Sigmoid colon (tissue), 6 donors: ENCODE measurements at regions not wholly inside any gene's neighbourhood (a gene's known extent, or its start where the extent isn't known, plus 50 kb on each side); places are given as distances from the start of the nearest gene placed in this dataset.

Source experiments
- DNase-seq: peaks from one replicate; pipeline ENCODE4 v3.0.0-alpha.2; 2019
- H3K27ac ChIP-seq, 4 donors: fragments of 200-600 bp; sonication (generic); one replicate each; pipeline ENCODE4 v1.5.1; 2016 to 2019; ENCODE audit warnings: mild to moderate bottlenecking in 1 of 4
- H3K27me3 ChIP-seq, 3 donors: fragments of 200-600 bp; sonication (generic); one replicate each; pipeline ENCODE4 v1.5.1; 2019; ENCODE audit warnings: mild to moderate bottlenecking in 1 of 3
- H3K36me3 ChIP-seq, 4 donors: fragments of 200-600 bp; sonication (generic); one replicate each; pipeline ENCODE4 v1.5.1; 2016 to 2019
- H3K4me1 ChIP-seq, 4 donors: fragments of 200-600 bp; sonication (generic); one replicate each; pipeline ENCODE4 v1.5.1; 2017 to 2019
- H3K4me3 ChIP-seq, 4 donors: fragments of 200-600 bp; sonication (generic); one replicate each; pipeline ENCODE4 v1.5.1; 2017 to 2019; ENCODE audit warnings: mild to moderate bottlenecking in 2 of 4, moderate library complexity in 1 of 4
- H3K9me3 ChIP-seq, 4 donors: fragments of 200-600 bp in 3 of 4; sonication (generic) in 3 of 4; one replicate each; pipeline versions ENCODE4 v1.5.1 to v1.6.1; 2013 to 2019
- CTCF ChIP-seq, 4 experiments: fragments of 450-650 bp in 3 of 4; fragments of 200-600 bp in 1 of 4; IDR thresholded peaks; one replicate each; pipeline ENCODE4 v1.5.1; 2016 to 2019; ENCODE audit warnings: antibody characterized with exemption in 4 of 4, mild to moderate bottlenecking in 3 of 4, moderate library complexity in 2 of 4
- EP300 ChIP-seq, 4 donors: sonication (generic); formaldehyde crosslinking; IDR thresholded peaks; one replicate each; pipeline ENCODE4 v1.6.1; 2017; ENCODE audit warnings: antibody characterized with exemption in 4 of 4
- POLR2A ChIP-seq, 2 donors: fragments of 450-650 bp; IDR thresholded peaks; one replicate each; pipeline ENCODE4 v1.6.1; 2016; ENCODE audit warnings: antibody characterized with exemption in 2 of 2, mild to moderate bottlenecking in 2 of 2, moderate library complexity in 2 of 2
- POLR2AphosphoS5 ChIP-seq, 4 donors: sonication (generic); formaldehyde crosslinking; IDR thresholded peaks; one replicate each; pipeline ENCODE4 v1.6.1; 2017; ENCODE audit warnings: antibody characterized with exemption in 4 of 4
- WGBS, 2 donors: extraction: QIAGEN DNeasy Blood & Tissue Kit; methylation state at CpG; one replicate each; pipeline ENCODE4 v1.1.7; 2013; 5-methylcytosine and 5-hydroxymethylcytosine counted together
- intact Hi-C: fragments of 100-400 bp; cut with DNase I; formaldehyde crosslinking; loops from one replicate; pipeline ENCODE4 v1.15.1; 2023
- donor health status: healthy with polysubstance abuse.
- donor health status: healthy.

- TF ChIP-seq EP300 (IDR thresholded peaks at IDR 0.05) = no peak
- TF ChIP-seq CTCF (IDR thresholded peaks at IDR 0.05) = no peak
- no peak for TF ChIP-seq POLR2AphosphoS5 (IDR thresholded peaks at IDR 0.05)
- no peak for TF ChIP-seq POLR2A (IDR thresholded peaks at IDR 0.05)
- WGBS, 2 donors = 74 to 75% methylated on average over 3 of the region's 3 CpGs
- H3K27me3 ChIP-seq = no peaks in the 10 kb centered on the region
- H3K9me3 ChIP-seq = no peaks in the 10 kb centered on the region
- no peaks in the 10 kb centered on the region for H3K36me3 ChIP-seq
- intact Hi-C loops = no loop called here
- no peak overlapping the region for H3K27ac ChIP-seq
- peaks cover 0 to 10% (median 3%) of the 10 kb centered on the region in 4 donors for H3K4me1 ChIP-seq
- H3K4me3 ChIP-seq = no peak overlapping the region
- no peak for DNase-seq
These were observed 433.5 kb upstream of the FAT3 start for GRCh38 chr11:91791171-91791468.

- TF ChIP-seq POLR2A (IDR thresholded peaks at IDR 0.05) = no peak
- no peak for TF ChIP-seq CTCF (IDR thresholded peaks at IDR 0.05)
- no peak for TF ChIP-seq POLR2AphosphoS5 (IDR thresholded peaks at IDR 0.05)
- TF ChIP-seq EP300 (IDR thresholded peaks at IDR 0.05) = no peak
- WGBS, 2 donors = 81 to 89% methylated on average over 6 of the region's 6 CpGs
- intact Hi-C loops = no loop called here
These were observed 434.1 kb upstream of the FAT3 start for GRCh38 chr11:91790346-91791170.

GRCh38 chr11:91788764-91789163, 435.9 kb upstream of the FAT3 start:
- Histone ChIP-seq H3K27ac (no peak overlapping the region), H3K4me1 (no peaks in the 10 kb centered on the region), H3K36me3 (no peaks in the 10 kb centered on the region), H3K4me3 (no peak overlapping the region), H3K27me3 (no peaks in the 10 kb centered on the region), H3K9me3 (no peaks in the 10 kb centered on the region)
- TF ChIP-seq CTCF (IDR thresholded peaks at IDR 0.05) (no peak), POLR2A (IDR thresholded peaks at IDR 0.05) (no peak), EP300 (IDR thresholded peaks at IDR 0.05) (no peak), POLR2AphosphoS5 (IDR thresholded peaks at IDR 0.05) (no peak)
- intact Hi-C loops = no loop called here
- no peak for DNase-seq
- WGBS, 2 donors = 90 to 97% methylated on average over 1 of the region's 1 CpG

More at GRCh38 chr11:91790346-91791170, 434.1 kb upstream of the FAT3 start:
- Histone ChIP-seq H3K4me1 (peaks cover 0 to 9% (median 3%) of the 10 kb centered on the region in 4 donors), H3K4me3 (no peak overlapping the region), H3K36me3 (no peaks in the 10 kb centered on the region), H3K9me3 (no peaks in the 10 kb centered on the region), H3K27ac (no peak overlapping the region), H3K27me3 (no peaks in the 10 kb centered on the region)
- no peak for DNase-seq

GRCh38 chr11:91786097-91786496, 438.5 kb upstream of the FAT3 start:
- no peaks in the 10 kb centered on the region for H3K4me1 ChIP-seq
- TF ChIP-seq POLR2A (IDR thresholded peaks at IDR 0.05) (no peak), EP300 (IDR thresholded peaks at IDR 0.05) (no peak), POLR2AphosphoS5 (IDR thresholded peaks at IDR 0.05) (no peak), CTCF (IDR thresholded peaks at IDR 0.05) (no peak)
- H3K36me3 ChIP-seq = no peaks in the 10 kb centered on the region
- no peak for DNase-seq
- H3K9me3 ChIP-seq = no peaks in the 10 kb centered on the region
- H3K27ac ChIP-seq = no peak overlapping the region
- H3K4me3 ChIP-seq = no peak overlapping the region
- intact Hi-C loops = no loop called here
- no peaks in the 10 kb centered on the region for H3K27me3 ChIP-seq
- 60 to 66% methylated on average over 4 of the region's 4 CpGs for WGBS, 2 donors

GRCh38 chr11:91783173-91783572, 441.4 kb upstream of the FAT3 start:
- H3K4me1 ChIP-seq = no peaks in the 10 kb centered on the region
- DNase-seq = no peak
- 94% methylated on average over 2 of the region's 2 CpGs for WGBS, 2 donors
- H3K4me3 ChIP-seq = no peak overlapping the region
- no peaks in the 10 kb centered on the region for H3K36me3 ChIP-seq
- TF ChIP-seq POLR2A (IDR thresholded peaks at IDR 0.05) (no peak), POLR2AphosphoS5 (IDR thresholded peaks at IDR 0.05) (no peak), EP300 (IDR thresholded peaks at IDR 0.05) (no peak), CTCF (IDR thresholded peaks at IDR 0.05) (no peak)
- no peaks in the 10 kb centered on the region for H3K27me3 ChIP-seq
- intact Hi-C loops = no loop called here
- no peaks in the 10 kb centered on the region for H3K9me3 ChIP-seq
- H3K27ac ChIP-seq = no peak overlapping the region
